B cell (primary cell): ENCODE measurements at regions not wholly inside any gene's neighbourhood (a gene's known extent, or its start where the extent isn't known, plus 50 kb on each side); places are given as distances from the start of the nearest gene placed in this dataset.

Experiments used
- ATAC-seq: fragments of 200-7000 bp; cut with Tn5 transposase; one replicate; pipeline ENCODE4 v1.10.0; 2021; ENCODE audit warnings: low read depth, mild to moderate bottlenecking, moderate number of reproducible peaks, moderate library complexity
- CTCF ChIA-PET: fragments of 350-600 bp; sonication (Branson Sonifier 250); formaldehyde crosslinking; loops from one replicate; lab custom pipeline; 2021; ENCODE audit warnings: antibody characterized with exemption, inconsistent platforms; lab: Charles Lee
- POLR2A ChIA-PET: fragments of 350-600 bp; sonication (Branson Sonifier 250); formaldehyde crosslinking; loops from one replicate; lab custom pipeline; 2021; ENCODE audit warnings: antibody characterized with exemption; lab: Charles Lee
- DNase-seq: peaks from one replicate; pipeline ENCODE4 v3.0.0; 2013
- H2AFZ ChIP-seq: 2 replicates; pipeline ENCODE4 v1.6.1; 2012; ENCODE audit warnings: mild to moderate bottlenecking, low read depth, low read length; ENCODE audit not compliant: insufficient read depth, poor library complexity, severe bottlenecking
- H3K27ac ChIP-seq, 2 donors: 1 replicate in 1 of 2; 2 replicates in 1 of 2; pipeline ENCODE4 v1.5.1; 2012 to 2013; ENCODE audit warnings: low read length in 2 of 2, mild to moderate bottlenecking in 2 of 2, moderate library complexity in 1 of 2
- H3K27me3 ChIP-seq, 4 experiments: fragments of 200-600 bp in 1 of 4; sonication (generic) in 1 of 4; replicated peaks in 1 of 4; 1 replicate in 2 of 4; 2 replicates in 2 of 4; pipeline versions ENCODE4 v1.6.1 to v1.7.0; 2013 to 2016; ENCODE audit warnings: low read length in 3 of 4, mild to moderate bottlenecking in 2 of 4, mixed read lengths in 1 of 4, moderate library complexity in 1 of 4; ENCODE audit not compliant: insufficient read depth in 4 of 4, control insufficient read depth in 3 of 4; ENCODE audit errors: control extremely low read depth in 1 of 4
- H3K36me3 ChIP-seq, 2 experiments: replicated peaks in 1 of 2; 1 replicate in 1 of 2; 2 replicates in 1 of 2; pipeline versions ENCODE4 v1.6.1 to v1.7.1; 2013; ENCODE audit warnings: low read length in 1 of 2; ENCODE audit not compliant: insufficient read depth in 2 of 2, control insufficient read depth in 1 of 2; ENCODE audit errors: control extremely low read depth in 1 of 2, extremely low read depth in 1 of 2
- H3K4me1 ChIP-seq, 2 donors: fragments of 200-600 bp in 1 of 2; sonication (generic) in 1 of 2; 1 replicate in 1 of 2; 2 replicates in 1 of 2; pipeline versions ENCODE4 v1.5.1 to v1.6.1; 2013 to 2017; ENCODE audit warnings: low read length in 2 of 2; ENCODE audit not compliant: control insufficient read depth in 2 of 2, insufficient read depth in 2 of 2
- H3K4me2 ChIP-seq: replicated peaks from 2 replicates; pipeline ENCODE3; 2012; ENCODE audit warnings: mild to moderate bottlenecking, low read depth, low read length; ENCODE audit not compliant: poor library complexity, severe bottlenecking
- H3K4me3 ChIP-seq, 5 experiments: fragments of 200-600 bp in 1 of 5; sonication (generic) in 1 of 5; 1 replicate in 3 of 5; 2 replicates in 2 of 5; pipeline versions ENCODE4 v1.5.1 to v1.7.0; 2011 to 2016; ENCODE audit warnings: low read length in 4 of 5, mild to moderate bottlenecking in 4 of 5, low read depth in 2 of 5, control low read depth in 1 of 5, moderate library complexity in 1 of 5; ENCODE audit not compliant: insufficient read depth in 1 of 5; ENCODE audit errors: control extremely low read depth in 1 of 5, extremely low read depth in 1 of 5
- H3K79me2 ChIP-seq: fragments of 200-600 bp; sonication (generic); one replicate; pipeline ENCODE4 v1.6.0; 2016; ENCODE audit warnings: low read length; ENCODE audit not compliant: control insufficient read depth, insufficient read depth
- H3K9ac ChIP-seq: fragments of 200-600 bp; sonication (generic); 2 replicates; pipeline ENCODE4 v1.6.1; 2017; ENCODE audit warnings: mild to moderate bottlenecking, low read length, moderate library complexity
- H3K9me3 ChIP-seq, 3 donors: one replicate each; pipeline versions ENCODE4 v1.6.1 to v1.7.1; 2013; ENCODE audit warnings: low read length in 2 of 3; ENCODE audit not compliant: control insufficient read depth in 2 of 3, insufficient read depth in 1 of 3; ENCODE audit errors: control extremely low read depth in 1 of 3
- H4K20me1 ChIP-seq: 2 replicates; pipeline ENCODE4 v1.6.0; 2012; ENCODE audit warnings: mild to moderate bottlenecking, low read length; ENCODE audit not compliant: insufficient read depth, control insufficient read depth, poor library complexity, severe bottlenecking
- H3K27ac Mint-ChIP-seq: one replicate; pipeline ENCODE4 v1.8.0; 2021; ENCODE audit warnings: mixed read lengths
- H3K27me3 Mint-ChIP-seq: one replicate; pipeline ENCODE4 v1.8.0; 2021; ENCODE audit warnings: mixed read lengths
- H3K4me1 Mint-ChIP-seq: one replicate; pipeline ENCODE4 v1.8.0; 2021; ENCODE audit warnings: mixed read lengths
- H3K4me3 Mint-ChIP-seq: one replicate; pipeline ENCODE4 v1.8.0; 2021; ENCODE audit warnings: mixed read lengths
- H3K9me3 Mint-ChIP-seq: one replicate; pipeline ENCODE4 v1.8.0; 2022; ENCODE audit warnings: mixed read lengths; ENCODE audit not compliant: insufficient read depth
- EZH2 ChIP-seq: IDR thresholded peaks from 2 replicates; pipeline ENCODE4 v1.6.1; 2012; ENCODE audit warnings: borderline replicate concordance, low read depth, mild to moderate bottlenecking, moderate library complexity, low read length; ENCODE audit not compliant: insufficient read depth, poor library complexity, severe bottlenecking
- WGBS: methylation state at CpG from one replicate; pipeline ENCODE4 v1.1.5; 2013; ENCODE audit warnings: missing lambda C conversion rate; ENCODE audit not compliant: insufficient coverage; 5-methylcytosine and 5-hydroxymethylcytosine counted together
- intact Hi-C: fragments of 100-400 bp; cut with micrococcal nuclease; formaldehyde crosslinking; loops from one replicate; pipeline ENCODE4 v1.10.0; 2022
- TF ChIP-seq, protein P1 (sequence below): fragments of 200-600 bp; IDR thresholded peaks from one replicate; pipeline ENCODE4 v1.8.0; 2022; ENCODE audit warnings: antibody characterized with exemption, mild to moderate bottlenecking

DNA sequence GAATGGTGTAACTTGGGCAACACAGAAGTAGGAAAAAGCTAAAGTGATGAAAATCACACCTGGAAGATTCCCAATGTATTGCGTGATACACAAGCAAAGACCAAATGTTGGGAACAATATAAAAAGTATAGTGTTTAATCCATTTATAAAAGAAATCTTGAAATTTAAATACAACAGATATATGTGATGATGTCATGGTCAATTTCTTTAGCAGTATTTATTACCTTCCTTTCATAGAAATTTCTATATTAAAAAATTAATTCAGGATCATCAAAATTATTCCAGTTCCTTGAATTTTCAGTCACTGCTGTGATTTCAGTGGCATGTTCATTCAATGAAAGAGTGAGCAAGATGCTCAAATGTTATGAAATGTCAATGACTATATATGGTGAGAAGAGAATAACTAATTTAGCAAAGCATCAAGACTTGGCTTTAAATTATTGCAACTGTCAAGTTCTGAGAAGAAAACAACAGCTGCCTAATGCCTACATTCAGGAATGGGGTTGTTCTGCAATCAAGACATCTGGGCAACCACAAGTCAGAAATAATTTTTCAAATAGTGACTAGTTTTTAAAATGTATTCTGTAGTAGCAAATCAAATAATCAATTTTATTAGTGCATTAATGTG lies 308.8 kb downstream of the SEMA3D start:
- no CpG with 5 or more reads among the region's 1 CpG for WGBS
- Histone ChIP-seq H4K20me1 (no peaks in the 10 kb centered on the region), H3K4me2 (no peak overlapping the region), H3K27ac (no peak overlapping the region), H3K4me1 (no peaks in the 10 kb centered on the region), H2AFZ (no peak overlapping the region), H3K27me3 (no peaks in the 10 kb centered on the region), H3K79me2 (no peaks in the 10 kb centered on the region), H3K36me3 (no peaks in the 10 kb centered on the region), H3K4me3 (no peak overlapping the region), H3K9me3 (peaks cover 0 to 3% (median 0%) of the 10 kb centered on the region in 3 donors), H3K9ac (no peak overlapping the region)
- ChIA-PET CTCF (no interaction called here), POLR2A (no interaction called here)
- intact Hi-C loops: no loop called here
- H3K9me3 Mint-ChIP-seq: no peaks in the 10 kb centered on the region
- TF ChIP-seq, protein P1, sequence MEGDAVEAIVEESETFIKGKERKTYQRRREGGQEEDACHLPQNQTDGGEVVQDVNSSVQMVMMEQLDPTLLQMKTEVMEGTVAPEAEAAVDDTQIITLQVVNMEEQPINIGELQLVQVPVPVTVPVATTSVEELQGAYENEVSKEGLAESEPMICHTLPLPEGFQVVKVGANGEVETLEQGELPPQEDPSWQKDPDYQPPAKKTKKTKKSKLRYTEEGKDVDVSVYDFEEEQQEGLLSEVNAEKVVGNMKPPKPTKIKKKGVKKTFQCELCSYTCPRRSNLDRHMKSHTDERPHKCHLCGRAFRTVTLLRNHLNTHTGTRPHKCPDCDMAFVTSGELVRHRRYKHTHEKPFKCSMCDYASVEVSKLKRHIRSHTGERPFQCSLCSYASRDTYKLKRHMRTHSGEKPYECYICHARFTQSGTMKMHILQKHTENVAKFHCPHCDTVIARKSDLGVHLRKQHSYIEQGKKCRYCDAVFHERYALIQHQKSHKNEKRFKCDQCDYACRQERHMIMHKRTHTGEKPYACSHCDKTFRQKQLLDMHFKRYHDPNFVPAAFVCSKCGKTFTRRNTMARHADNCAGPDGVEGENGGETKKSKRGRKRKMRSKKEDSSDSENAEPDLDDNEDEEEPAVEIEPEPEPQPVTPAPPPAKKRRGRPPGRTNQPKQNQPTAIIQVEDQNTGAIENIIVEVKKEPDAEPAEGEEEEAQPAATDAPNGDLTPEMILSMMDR: no peak
- no peak for TF ChIP-seq EZH2
- H3K27me3 Mint-ChIP-seq: no peaks in the 10 kb centered on the region
- no peak overlapping the region for H3K4me3 Mint-ChIP-seq
- H3K27ac Mint-ChIP-seq: no peak overlapping the region
- DNase-seq (no peak), ATAC-seq (no peak)
- H3K4me1 Mint-ChIP-seq: no peaks in the 10 kb centered on the region

DNA sequence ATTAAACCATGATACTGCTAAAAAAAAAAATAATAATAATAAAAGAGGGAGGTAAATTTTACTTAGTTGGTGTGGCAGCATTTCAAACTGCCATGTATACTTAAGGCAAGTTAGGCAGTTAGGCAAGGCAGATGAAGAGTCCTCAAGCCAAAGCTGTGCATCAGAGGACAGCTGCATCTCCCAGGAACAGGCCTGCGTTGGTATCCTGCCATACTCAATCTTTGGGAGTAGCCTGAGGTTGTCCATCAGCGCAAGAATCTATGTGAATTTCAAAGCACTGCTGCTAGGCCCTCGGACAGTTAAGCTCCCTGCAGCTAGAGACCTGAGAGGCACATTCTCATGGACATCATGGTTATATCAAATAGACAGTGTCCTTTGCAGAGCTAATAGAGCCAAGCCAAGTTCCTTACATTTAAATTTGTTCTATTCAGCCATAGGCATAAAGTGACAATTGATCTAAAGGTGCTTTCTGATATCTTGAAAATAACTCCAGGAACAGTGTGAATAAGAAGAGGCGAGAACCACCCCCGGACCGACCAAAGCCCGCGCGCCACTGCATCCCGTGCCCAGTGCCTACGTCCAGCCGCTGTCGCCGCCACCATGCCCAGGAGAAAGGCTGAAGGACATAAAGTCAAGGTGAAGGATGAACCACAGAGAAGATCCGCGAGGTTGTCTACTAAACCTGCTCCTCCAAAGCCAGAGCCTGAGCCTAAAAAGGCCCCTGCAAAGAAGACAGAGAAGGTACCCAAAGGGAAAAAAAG lies 310.6 kb downstream of the SEMA3D start:
- Histone ChIP-seq H3K9me3 (peaks cover 0 to 3% (median 0%) of the 10 kb centered on the region in 3 donors), H3K27ac (no peak overlapping the region), H3K36me3 (no peaks in the 10 kb centered on the region), H3K4me3 (no peak overlapping the region), H3K9ac (no peak overlapping the region), H3K27me3 (no peaks in the 10 kb centered on the region), H3K4me2 (no peak overlapping the region), H4K20me1 (no peaks in the 10 kb centered on the region), H3K79me2 (no peaks in the 10 kb centered on the region), H2AFZ (no peak overlapping the region), H3K4me1 (no peaks in the 10 kb centered on the region)
- Mint-ChIP-seq H3K9me3 (no peaks in the 10 kb centered on the region), H3K4me1 (no peaks in the 10 kb centered on the region), H3K4me3 (no peak overlapping the region), H3K27ac (no peak overlapping the region), H3K27me3 (no peaks in the 10 kb centered on the region)
- TF ChIP-seq EZH2: no peak
- TF ChIP-seq, protein P1: no peak
- WGBS: 95% methylated on average over 16 of the region's 16 CpGs
- ChIA-PET POLR2A (no interaction called here), CTCF (no interaction called here)
- DNase-seq (no peak), ATAC-seq (no peak)
- intact Hi-C loops: no loop called here
